H1 (cell line): ENCODE measurements at regions not wholly inside any gene's neighbourhood (a gene's known extent, or its start where the extent isn't known, plus 50 kb on each side); places are given as distances from the start of the nearest gene placed in this dataset.

Source experiments
- PHF8 ChIP-seq: fragments of 200-600 bp; sonication (generic); conservative IDR thresholded peaks from 2 replicates; pipeline ENCODE4 v1.7.1; 2012; ENCODE audit warnings: low read depth, mild to moderate bottlenecking, inconsistent platforms, low read length, moderate library complexity
- SIN3A ChIP-seq, 2 experiments: IDR thresholded peaks in 1 of 2; conservative IDR thresholded peaks in 1 of 2; 2 replicates each; pipeline ENCODE4 v1.6.1; 2011 to 2012; ENCODE audit warnings: low read length in 2 of 2, improper control_type of control experiment in 1 of 2, low read depth in 1 of 2, mild to moderate bottlenecking in 1 of 2

DNA sequence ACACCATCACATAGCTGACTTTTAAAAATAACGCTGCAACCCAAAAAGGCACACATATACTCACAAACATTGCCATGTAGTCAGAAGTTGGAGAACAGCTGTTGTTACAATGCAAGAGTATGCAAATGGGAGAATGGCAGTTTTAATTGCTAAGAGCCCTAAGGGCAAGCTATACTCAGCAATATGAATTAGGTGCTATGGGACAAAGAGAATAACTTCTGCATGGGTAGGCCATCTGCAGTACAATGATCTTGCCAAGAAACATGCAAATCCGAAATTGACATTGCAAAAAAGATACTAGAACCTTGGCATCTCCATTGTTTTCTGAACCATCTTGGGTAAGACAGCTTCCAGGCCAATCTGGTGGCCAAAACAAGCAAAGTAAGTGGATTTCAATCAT is 697.8 kb downstream of the LRRIQ3 start (continued):
- TF ChIP-seq PHF8 (no peak), SIN3A (conservative IDR thresholded peaks at IDR 0.05 in 1 of 2, IDR thresholded peaks at IDR 0.05 in 1 of 2; ENCODE audit: low read depth in 1 of 2, low read length in 2 of 2) (no peak)
- TF ChIP-seq, all 59 proteins: peak for 0
